HCT116 (cell line): ENCODE measurements at regions not wholly inside any gene's neighbourhood (a gene's known extent, or its start where the extent isn't known, plus 50 kb on each side); places are given as distances from the start of the nearest gene placed in this dataset.

Experiments
- ATAC-seq: fragments of 200-7000 bp; cut with Tn5 transposase; 2 replicates; pipeline ENCODE4 v1.9.1; 2020; ENCODE audit warnings: mild to moderate bottlenecking, moderate library complexity
- BruUV-seq: library from RNA; stranded (reverse); fragments of 400-500 nt; replicated peaks from 2 replicates; lab custom pipeline; 2021; lab: Mats Ljungman, UMichigan
- CTCF ChIA-PET: fragments of 300-600 bp; sonication (Branson Sonifier 250); formaldehyde crosslinking; loops from one replicate; lab custom pipeline; 2021; ENCODE audit warnings: antibody characterized with exemption; lab: Charles Lee
- POLR2A ChIA-PET: fragments of 300-600, 350-600 bp; sonication (Branson Sonifier 250); formaldehyde crosslinking; loops from one replicate; lab custom pipeline; 2021; ENCODE audit warnings: antibody characterized with exemption; lab: Charles Lee
- RAD21 ChIA-PET, 2 experiments: fragments of 300-600 bp; sonication (Branson Sonifier 250); formaldehyde crosslinking; loops; one replicate each; lab custom pipeline; 2023; ENCODE audit warnings: low total read pairs in 2 of 2; ENCODE audit not compliant: uncharacterized antibody in 2 of 2, unreplicated experiment in 2 of 2, low non-redundant PET in 1 of 2; lab: Charles Lee
- DNase-seq: peaks from one replicate; pipeline ENCODE4 v3.0.0-alpha.2; 2010; ENCODE audit warnings: low read depth, low spot score
- H2AFZ ChIP-seq: fragments of 200-600 bp; shearing (Covaris generic), sonication (generic); 2 replicates; pipeline ENCODE4 v1.6.1; 2017; ENCODE audit warnings: low read depth, mixed run types, mixed read lengths, antibody characterized with exemption, low read length; ENCODE audit not compliant: poor library complexity, severe bottlenecking
- H3K27ac ChIP-seq: 2 replicates; pipeline ENCODE4 v1.5.1; 2012; ENCODE audit warnings: low read depth, low read length
- H3K27me3 ChIP-seq: fragments of 200-600 bp; sonication (generic); 2 replicates; pipeline ENCODE4 v1.6.1; 2016; ENCODE audit warnings: mixed run types, low read length, mixed read lengths; ENCODE audit not compliant: insufficient read depth
- H3K36me3 ChIP-seq, 2 experiments: fragments of 200-500 bp in 1 of 2; fragments of 200-600 bp in 1 of 2; sonication (Bioruptor generic) in 1 of 2; sonication (generic) in 1 of 2; 2 replicates each; pipeline versions ENCODE4 v1.5.1 to v1.6.1; 2014 to 2016; ENCODE audit warnings: low read length in 2 of 2, inconsistent platforms in 1 of 2, mixed read lengths in 1 of 2, mixed run types in 1 of 2; ENCODE audit not compliant: insufficient read depth in 2 of 2, control insufficient read depth in 1 of 2
- H3K4me1 ChIP-seq, 2 experiments: fragments of 200-600 bp in 1 of 2; sonication (generic) in 1 of 2; 2 replicates each; pipeline versions ENCODE4 v1.5.1 to v1.6.1; 2012 to 2017; ENCODE audit warnings: low read length in 2 of 2, inconsistent platforms in 1 of 2, mild to moderate bottlenecking in 1 of 2, mixed read lengths in 1 of 2, mixed run types in 1 of 2, moderate library complexity in 1 of 2; ENCODE audit not compliant: insufficient read depth in 2 of 2, control insufficient read depth in 1 of 2
- H3K4me2 ChIP-seq: fragments of 200-600 bp; sonication (generic); 2 replicates; pipeline ENCODE4 v1.6.1; 2017; ENCODE audit warnings: mixed run types, low read length, mixed read lengths
- H3K4me3 ChIP-seq, 2 experiments: fragments of 200-600 bp in 1 of 2; sonication (generic) in 1 of 2; replicated peaks in 1 of 2; 2 replicates each; pipeline ENCODE4 v1.5.1; 2011 to 2016; ENCODE audit warnings: low read length in 2 of 2, control low read depth in 1 of 2, low read depth in 1 of 2, mild to moderate bottlenecking in 1 of 2, mixed read lengths in 1 of 2, mixed run types in 1 of 2
- H3K79me2 ChIP-seq: fragments of 200-600 bp; sonication (generic); 2 replicates; pipeline ENCODE4 v1.6.1; 2017; ENCODE audit warnings: mild to moderate bottlenecking, mixed run types, low read length, moderate library complexity, mixed read lengths; ENCODE audit not compliant: insufficient read depth
- H3K9ac ChIP-seq: fragments of 200-600 bp; sonication (generic); 2 replicates; pipeline ENCODE4 v1.6.1; 2016; ENCODE audit warnings: low read length, mixed read lengths
- H3K9me2 ChIP-seq: fragments of 200-600 bp; sonication (generic), shearing (Covaris generic); 2 replicates; pipeline ENCODE4 v1.6.1; 2017; ENCODE audit warnings: mixed run types, mild to moderate bottlenecking, moderate library complexity; ENCODE audit not compliant: insufficient read depth
- H3K9me3 ChIP-seq, 2 experiments: fragments of 200-500 bp in 1 of 2; fragments of 200-600 bp in 1 of 2; sonication (Bioruptor generic) in 1 of 2; sonication (generic) in 1 of 2; 2 replicates each; pipeline ENCODE4 v1.6.1; 2014 to 2017; ENCODE audit warnings: low read length in 2 of 2, mixed read lengths in 2 of 2, inconsistent platforms in 1 of 2, low read depth in 1 of 2, mild to moderate bottlenecking in 1 of 2, mixed run types in 1 of 2, moderate library complexity in 1 of 2; ENCODE audit not compliant: control insufficient read depth in 1 of 2, insufficient read depth in 1 of 2
- H4K20me1 ChIP-seq: fragments of 200-600 bp; sonication (generic), shearing (Covaris generic); 2 replicates; pipeline ENCODE4 v1.6.1; 2017; ENCODE audit warnings: mixed run types, mild to moderate bottlenecking, moderate library complexity; ENCODE audit not compliant: insufficient read depth
- ATF3 ChIP-seq: IDR thresholded peaks from 2 replicates; pipeline ENCODE4 v1.6.1; 2012
- CBX3 ChIP-seq: IDR thresholded peaks from 2 replicates; pipeline ENCODE4 v1.6.1; 2012; ENCODE audit warnings: low read depth
- ELF1 ChIP-seq: IDR thresholded peaks from 2 replicates; pipeline ENCODE4 v1.6.1; 2012; ENCODE audit warnings: low read depth, borderline replicate concordance
- EZH2 ChIP-seq: fragments of 200-600 bp; sonication (generic); IDR thresholded peaks from 2 replicates; pipeline ENCODE4 v1.6.1; 2017; ENCODE audit warnings: antibody characterized with exemption, mixed run types
- EZH2phosphoT487 ChIP-seq: fragments of 200-600 bp; IDR thresholded peaks from 2 replicates; pipeline ENCODE4 v1.6.1; 2018; ENCODE audit warnings: antibody characterized with exemption, borderline replicate concordance
- FOSL1 ChIP-seq: IDR thresholded peaks from 2 replicates; pipeline ENCODE4 v1.6.1; 2012; ENCODE audit warnings: low read depth
- MAX ChIP-seq: IDR thresholded peaks from 2 replicates; pipeline ENCODE4 v1.6.1; 2012
- POLR2A ChIP-seq: IDR thresholded peaks from 2 replicates; pipeline ENCODE4 v1.7.0; 2011; ENCODE audit warnings: borderline replicate concordance; ENCODE audit not compliant: insufficient read depth, insufficient read length; ENCODE audit errors: extremely low read depth
- POLR2AphosphoS5 ChIP-seq: IDR thresholded peaks from 2 replicates; pipeline ENCODE4 v1.6.1; 2011; ENCODE audit warnings: mild to moderate bottlenecking, low read depth, low read length, moderate library complexity
- RAD21 ChIP-seq: IDR thresholded peaks from 2 replicates; pipeline ENCODE4 v1.6.1; 2012; ENCODE audit warnings: low read depth, mild to moderate bottlenecking
- REST ChIP-seq: IDR thresholded peaks from 2 replicates; pipeline ENCODE4 v1.6.1; 2012; ENCODE audit warnings: low read depth
- SIN3A ChIP-seq: IDR thresholded peaks from 2 replicates; pipeline ENCODE4 v1.6.1; 2012; ENCODE audit warnings: low read depth
- SP1 ChIP-seq: IDR thresholded peaks from 2 replicates; pipeline ENCODE4 v1.6.1; 2012; ENCODE audit warnings: low read depth
- TCF7L2 ChIP-seq: IDR thresholded peaks from 2 replicates; pipeline ENCODE4 v1.7.0; 2011; ENCODE audit warnings: borderline replicate concordance, inconsistent platforms; ENCODE audit not compliant: insufficient read depth, insufficient read length; ENCODE audit errors: extremely low read depth
- ZFX ChIP-seq: fragments of 450-650 bp; IDR thresholded peaks from 2 replicates; pipeline ENCODE4 v1.6.1; 2017
- ZNF274 ChIP-seq: fragments of 200-500 bp; sonication (Bioruptor generic); IDR thresholded peaks from 2 replicates; pipeline ENCODE4 v1.6.1; 2014; ENCODE audit warnings: mild to moderate bottlenecking, low read depth, low read length, inconsistent platforms
- intact Hi-C: fragments of 100-400 bp; cut with micrococcal nuclease; formaldehyde crosslinking; loops from 2 replicates; pipeline ENCODE4 v1.10.0; 2022

- DNase-seq (no peak), ATAC-seq (no peak)
- Histone ChIP-seq H3K4me3 (no peak overlapping the region), H3K4me1 (no peaks in the 10 kb centered on the region), H3K4me2 (no peak overlapping the region), H3K36me3 (no peaks in the 10 kb centered on the region), H3K27me3 (no peaks in the 10 kb centered on the region), H3K27ac (no peak overlapping the region), H3K9me3 (no peaks in the 10 kb centered on the region), H3K79me2 (no peaks in the 10 kb centered on the region), H3K9me2 (no peaks in the 10 kb centered on the region), H3K9ac (no peak overlapping the region), H4K20me1 (no peaks in the 10 kb centered on the region), H2AFZ (no peak overlapping the region)
- CTCF ChIA-PET, result no interaction called here
- TF ChIP-seq EZH2phosphoT487, result no peak
- TF ChIP-seq POLR2AphosphoS5, result no peak
- TF ChIP-seq FOSL1, result no peak
- no TSS peak for BruUV-seq
- POLR2A ChIA-PET, result no interaction called here
- RAD21 ChIA-PET, result no interaction called here
- intact Hi-C loops, result no loop called here
Measured at GRCh38 chr6:170076466-170077165, 214.3 kb downstream of the DLL1 start.

- ATAC-seq (no peak), DNase-seq (no peak)
- H3K36me3 ChIP-seq, result no peaks in the 10 kb centered on the region
- no peak overlapping the region for H3K4me3 ChIP-seq
- no peak overlapping the region for H3K27ac ChIP-seq
- ChIA-PET POLR2A (no interaction called here), RAD21 (no interaction called here), CTCF (no interaction called here)
- no TSS peak for BruUV-seq
- no peaks in the 10 kb centered on the region for H4K20me1 ChIP-seq
- H3K27me3 ChIP-seq, result no peaks in the 10 kb centered on the region
- H3K9me2 ChIP-seq, result no peaks in the 10 kb centered on the region
- H2AFZ ChIP-seq, result no peak overlapping the region
- no peaks in the 10 kb centered on the region for H3K9me3 ChIP-seq
- H3K4me2 ChIP-seq, result no peak overlapping the region
- TF ChIP-seq ELF1, result no peak
- TF ChIP-seq POLR2AphosphoS5, result no peak
- no peak for TF ChIP-seq ATF3
- TF ChIP-seq CBX3, result no peak
- TF ChIP-seq POLR2A, result no peak
- no peak for TF ChIP-seq MAX
- TF ChIP-seq REST, result no peak
- TF ChIP-seq RAD21, result no peak
- TF ChIP-seq EZH2phosphoT487, result no peak
- TF ChIP-seq FOSL1, result no peak
- no peak for TF ChIP-seq EZH2
- no peak for TF ChIP-seq ZNF274
- no peak for TF ChIP-seq SP1
- TF ChIP-seq ZFX, result no peak
- no peak for TF ChIP-seq TCF7L2
- no peak for TF ChIP-seq SIN3A
- TF ChIP-seq, all 23 proteins: peak for 0
- intact Hi-C loops, result no loop called here
- Histone ChIP-seq H3K79me2 (no peaks in the 10 kb centered on the region), H3K4me1 (no peaks in the 10 kb centered on the region), H3K9ac (no peak overlapping the region)
Measured at GRCh38 chr6:170075659-170076223, 215.1 kb downstream of the DLL1 start.
